ENCODE measurements at regions not wholly inside any gene's neighbourhood (a gene's known extent, or its start where the extent isn't known, plus 50 kb on each side); places are given as distances from the start of the nearest gene placed in this dataset.

DNA sequence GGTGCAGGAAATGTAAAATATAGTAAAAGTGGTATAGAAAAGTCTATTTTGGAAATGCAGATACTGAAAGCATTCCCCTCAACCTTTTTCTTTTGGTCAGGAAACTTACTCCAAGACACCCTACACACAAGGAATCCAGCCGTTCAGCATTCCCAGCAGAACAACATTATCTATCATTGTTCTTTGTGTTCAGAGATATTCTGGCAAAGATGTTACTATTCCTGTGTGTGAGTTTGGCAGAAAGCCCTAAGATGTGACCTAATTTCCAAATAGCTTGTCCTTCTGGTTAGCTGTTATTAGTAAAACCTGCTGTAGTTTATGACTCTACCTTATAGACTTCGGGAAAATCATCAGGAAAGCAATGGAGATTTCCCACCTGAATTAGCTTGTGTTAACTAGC, 78.1 kb upstream of the PELI1 start:
- no peak for DNase-seq

DNA sequence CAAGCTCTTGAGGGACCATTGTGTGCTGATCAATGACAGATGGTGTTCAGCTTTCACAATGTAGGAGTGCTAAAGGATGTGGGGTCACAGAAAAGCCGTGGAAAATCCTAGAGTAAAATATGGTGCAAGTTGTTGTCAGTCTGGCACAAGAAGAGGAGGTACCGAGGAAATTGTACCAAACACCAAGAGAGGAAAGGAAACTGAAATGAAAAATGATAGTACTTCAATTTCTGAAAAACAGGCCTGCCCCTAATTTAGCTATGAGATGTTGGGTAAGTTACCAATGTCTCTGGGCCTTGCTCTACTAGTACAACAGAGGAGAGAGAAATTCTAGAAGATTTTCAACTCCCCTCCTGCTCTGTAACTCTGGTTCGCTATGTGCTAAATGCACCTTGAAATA, 78.8 kb upstream of the PELI1 start:
- DNase-seq: no peak

DNA sequence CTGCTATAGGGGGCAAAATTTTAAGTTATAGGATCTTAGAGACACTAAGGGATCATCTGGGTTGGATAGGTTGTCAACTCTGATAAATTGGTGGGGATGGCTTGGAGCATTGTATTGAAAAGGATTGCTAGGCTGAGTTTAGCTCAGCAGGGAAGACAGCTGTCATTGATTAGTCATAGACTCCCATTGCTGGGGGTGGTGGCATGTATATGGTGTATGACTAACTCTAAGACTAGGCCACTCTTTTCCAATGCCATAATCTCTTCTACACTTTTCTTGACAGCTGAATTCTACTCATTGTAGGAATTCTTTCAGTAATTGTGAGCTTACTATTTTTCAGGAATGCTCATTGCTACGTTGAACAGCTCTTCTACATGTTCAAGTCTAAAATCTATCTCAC, 81.3 kb upstream of the PELI1 start:
- DNase-seq: peak in 1 of 2 experiments; percentile 39

DNA sequence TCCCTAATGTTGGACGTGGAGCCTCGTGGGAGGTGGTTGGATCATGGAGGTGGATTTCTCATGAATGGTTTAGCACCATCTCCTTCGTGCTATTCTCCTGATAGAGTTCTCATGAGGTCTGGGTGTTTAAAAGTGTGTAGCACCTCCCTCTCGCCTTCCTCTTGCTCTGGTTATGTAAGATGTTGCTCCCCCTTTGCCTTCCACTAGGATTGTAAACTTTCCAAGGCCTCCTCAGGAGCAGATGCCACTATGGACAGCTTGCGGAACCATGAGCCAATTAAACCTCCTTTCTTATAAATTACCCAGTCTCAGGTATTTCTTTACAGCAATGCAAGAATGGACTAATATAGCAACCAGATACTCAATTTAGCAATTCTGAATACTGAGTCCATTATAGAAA, 82.4 kb upstream of the PELI1 start:
- DNase-seq: no peak

DNA sequence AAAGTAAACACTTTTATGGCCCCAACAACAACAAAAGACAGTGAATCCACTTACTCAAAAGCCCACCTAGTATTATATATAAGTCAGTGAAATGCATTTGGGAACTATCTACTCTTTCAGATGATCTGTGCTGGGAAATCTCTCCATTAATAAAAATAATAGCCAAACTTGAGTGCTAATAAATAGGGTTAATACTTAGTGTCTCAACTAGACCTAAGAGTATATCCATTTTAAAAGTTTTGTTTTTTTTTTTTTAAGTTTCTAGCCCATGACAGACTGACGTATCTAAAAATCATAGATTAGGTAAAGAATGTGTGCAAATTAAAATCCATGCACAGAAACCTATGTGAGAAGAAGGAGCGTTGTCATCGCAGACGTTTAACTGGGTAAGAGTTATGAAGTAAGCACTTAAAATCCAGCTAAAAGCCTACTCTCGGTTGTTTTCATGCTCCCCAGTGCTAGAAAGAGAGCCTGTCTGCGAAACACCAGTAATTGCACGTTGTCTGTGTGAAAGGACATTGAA, 83.4 kb upstream of the PELI1 start:
- DNase-seq: no peak

DNA sequence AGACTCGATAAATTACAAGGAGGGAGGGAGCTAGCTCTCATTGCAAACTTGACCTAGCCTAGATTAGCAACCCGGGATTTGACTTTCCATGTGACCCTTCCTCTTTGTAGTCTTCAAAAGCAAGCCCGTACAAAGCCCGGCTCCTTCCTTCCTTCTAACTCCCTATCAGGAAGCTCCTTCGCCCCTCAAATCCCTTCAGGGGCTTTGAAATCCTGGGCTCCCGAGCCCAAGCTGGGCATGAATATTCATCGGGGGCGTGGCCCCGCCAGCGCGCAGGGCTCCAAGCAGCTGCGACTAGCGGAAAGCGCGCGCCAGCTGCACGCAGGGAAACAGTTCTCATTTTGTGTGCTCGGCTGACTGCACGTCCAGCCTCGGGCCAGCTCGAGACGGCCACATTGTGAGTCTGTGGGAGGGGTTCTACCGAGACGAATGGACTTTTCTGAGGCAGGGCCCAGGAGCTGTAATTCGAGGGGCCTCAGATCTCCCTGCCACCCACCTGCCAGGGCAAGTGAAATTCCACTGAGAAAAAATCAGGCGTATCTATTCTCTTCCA, 84.0 kb upstream of the PELI1 start:
- DNase-seq: peak; percentile 51 to 63

DNA sequence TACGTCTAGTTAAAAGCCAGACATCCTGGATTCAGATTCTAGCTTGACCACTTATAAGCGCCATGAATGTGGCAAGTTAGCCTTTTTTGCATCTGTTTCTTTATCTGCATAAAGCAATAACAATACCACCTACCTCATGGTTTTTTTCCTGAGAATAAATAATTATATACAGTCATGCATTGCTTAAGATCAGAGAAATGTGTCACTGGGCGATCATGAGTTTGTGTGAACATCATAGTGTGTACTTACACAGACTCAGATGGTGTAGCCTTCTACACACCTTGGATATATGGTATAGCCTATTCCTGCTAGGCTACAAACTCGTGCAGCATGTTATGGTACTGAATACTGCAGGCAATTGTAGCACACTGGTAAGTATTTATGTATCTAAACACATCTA, 84.7 kb upstream of the PELI1 start:
- no peak for DNase-seq

DNA sequence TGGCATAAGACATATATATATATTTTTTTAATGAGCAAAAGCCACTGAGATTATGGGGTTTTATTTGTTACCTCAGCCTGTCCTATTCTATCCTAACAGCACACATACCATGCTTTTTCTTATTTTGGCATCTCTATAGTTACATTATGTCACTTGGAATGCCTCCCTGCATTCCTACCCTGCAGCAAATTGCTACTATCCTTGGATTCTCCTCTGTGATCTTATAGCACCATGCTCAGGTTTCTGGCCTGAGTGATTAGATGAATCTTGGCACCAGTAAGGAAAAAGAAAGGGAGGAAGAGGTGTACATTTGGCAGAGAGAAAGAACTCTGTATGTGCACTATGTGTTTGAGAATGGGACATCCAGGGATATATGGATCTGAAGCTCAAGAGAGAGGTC, 86.3 kb upstream of the PELI1 start:
- DNase-seq: no peak

DNA sequence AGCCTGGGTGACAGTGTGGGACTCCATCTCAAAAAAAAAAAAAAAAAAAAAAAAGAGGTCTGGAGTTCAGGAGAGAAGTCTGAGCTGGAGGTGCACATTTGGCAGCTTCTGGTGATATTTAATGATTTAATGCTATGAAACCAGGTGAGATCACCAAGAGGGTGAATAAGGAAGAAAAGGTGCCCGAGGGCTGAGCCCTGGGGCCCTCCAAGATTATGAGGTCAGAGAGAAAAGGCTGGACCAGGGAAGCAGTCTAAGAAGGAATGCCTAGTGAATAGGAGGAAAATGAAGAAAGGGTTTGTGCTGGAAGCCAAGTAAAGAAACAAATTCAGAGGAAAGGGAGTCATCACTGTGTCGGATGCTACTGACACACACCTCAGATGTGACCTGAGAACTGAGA, 88.0 kb upstream of the PELI1 start:
- DNase-seq: no peak

DNA sequence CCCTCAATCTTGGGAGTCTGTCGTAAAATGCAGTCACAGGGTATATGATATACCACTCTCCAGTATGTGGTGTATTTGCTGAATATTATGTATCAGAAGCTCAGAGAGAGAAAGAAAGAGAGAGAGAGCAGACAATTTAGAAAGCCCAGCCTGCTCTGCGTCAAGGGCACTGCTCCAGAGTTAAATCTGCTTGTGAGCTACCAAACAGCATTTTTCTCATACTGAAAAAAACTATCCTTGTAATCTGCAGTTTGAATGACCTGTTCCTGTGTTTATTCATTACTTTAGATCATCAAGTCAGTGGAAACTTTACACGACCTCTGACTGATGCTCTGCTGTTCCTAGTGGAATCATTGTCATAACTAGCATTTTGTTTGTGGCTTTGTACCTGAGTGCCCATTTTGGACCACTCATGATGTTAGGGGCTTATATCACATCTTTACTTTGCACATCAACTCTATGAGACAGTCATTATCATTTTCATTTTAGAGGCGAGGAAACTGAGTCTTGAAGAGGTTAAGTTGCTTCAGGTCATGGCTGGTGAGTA, 89.2 kb upstream of the PELI1 start:
- no peak for DNase-seq

DNA sequence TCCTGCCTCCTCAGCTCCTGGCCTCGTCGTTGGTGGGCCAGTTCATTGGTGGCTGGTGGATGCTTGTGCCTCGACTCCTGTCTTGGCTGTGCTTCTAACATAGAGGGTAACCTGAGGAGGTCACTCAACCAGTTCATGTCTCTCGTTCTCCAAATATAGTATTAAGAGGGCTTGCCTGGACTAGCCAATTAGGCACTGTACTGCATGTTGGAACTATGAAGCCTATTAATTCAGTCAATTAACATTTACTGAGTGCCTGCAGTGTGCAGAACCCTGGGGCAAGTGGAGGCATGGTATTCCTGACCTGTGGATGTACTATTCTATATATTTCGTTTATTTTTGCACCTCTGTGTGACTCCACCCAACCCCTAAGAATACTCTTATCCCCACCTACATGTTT, 89.9 kb upstream of the PELI1 start:
- DNase-seq: no peak

DNA sequence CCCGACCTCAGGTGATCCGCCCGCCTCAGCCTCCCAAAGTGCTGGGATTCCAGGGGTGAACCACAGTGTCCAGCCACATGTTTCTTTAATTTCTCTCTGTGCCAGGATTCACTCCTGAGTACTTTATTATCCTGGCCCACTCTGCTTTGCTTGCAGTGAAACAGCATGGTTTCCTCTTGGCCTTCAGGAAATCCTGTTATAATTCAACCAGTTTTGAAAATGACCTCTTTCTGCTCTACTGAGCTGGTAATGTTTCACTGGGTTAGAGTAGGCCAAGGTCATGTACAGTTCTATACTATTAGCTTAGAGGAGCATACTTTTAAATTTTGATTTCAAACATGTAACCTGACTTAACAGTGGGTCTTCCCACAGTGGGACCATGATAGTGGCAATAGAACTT, 90.6 kb upstream of the PELI1 start:
- DNase-seq: no peak

DNA sequence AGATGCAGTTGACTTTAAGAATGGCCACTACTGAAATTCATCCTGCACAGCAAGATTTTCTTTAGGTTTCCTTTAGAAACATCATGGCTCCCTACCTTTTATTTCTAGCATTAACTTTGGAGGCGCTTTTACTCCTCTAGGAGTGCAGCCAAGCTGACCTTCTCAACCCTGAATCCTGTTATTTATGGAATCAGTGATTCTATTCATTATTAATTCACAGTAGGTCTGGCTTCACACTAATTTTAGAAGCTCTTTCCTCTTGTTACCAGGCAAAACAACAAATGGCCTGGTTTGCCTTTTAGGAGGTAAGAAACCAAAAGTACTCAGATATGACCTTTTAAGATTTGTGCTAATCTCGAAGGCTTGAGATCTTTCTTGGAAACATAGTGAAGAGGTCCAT, 93.0 kb upstream of the PELI1 start:
- no peak for DNase-seq

DNA sequence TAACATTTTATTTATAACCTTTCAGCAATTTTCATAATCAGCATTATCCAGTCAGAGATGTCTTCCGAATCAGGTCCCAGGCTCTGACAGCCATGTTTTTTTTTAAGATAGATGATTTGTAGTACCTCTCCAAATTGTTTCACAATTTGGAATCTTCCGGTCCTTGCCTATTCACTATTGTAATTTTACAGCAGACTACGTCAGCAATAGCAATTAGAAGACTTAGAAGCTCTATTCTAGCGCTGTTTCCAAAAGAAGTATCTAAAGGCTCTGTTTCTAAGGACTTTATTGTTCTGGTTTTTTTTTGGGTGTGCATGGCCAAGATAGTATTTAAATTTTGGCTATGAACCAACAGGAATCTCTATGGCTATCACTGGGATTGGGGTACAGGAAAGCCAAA, 94.6 kb upstream of the PELI1 start:
- no peak for DNase-seq

DNA sequence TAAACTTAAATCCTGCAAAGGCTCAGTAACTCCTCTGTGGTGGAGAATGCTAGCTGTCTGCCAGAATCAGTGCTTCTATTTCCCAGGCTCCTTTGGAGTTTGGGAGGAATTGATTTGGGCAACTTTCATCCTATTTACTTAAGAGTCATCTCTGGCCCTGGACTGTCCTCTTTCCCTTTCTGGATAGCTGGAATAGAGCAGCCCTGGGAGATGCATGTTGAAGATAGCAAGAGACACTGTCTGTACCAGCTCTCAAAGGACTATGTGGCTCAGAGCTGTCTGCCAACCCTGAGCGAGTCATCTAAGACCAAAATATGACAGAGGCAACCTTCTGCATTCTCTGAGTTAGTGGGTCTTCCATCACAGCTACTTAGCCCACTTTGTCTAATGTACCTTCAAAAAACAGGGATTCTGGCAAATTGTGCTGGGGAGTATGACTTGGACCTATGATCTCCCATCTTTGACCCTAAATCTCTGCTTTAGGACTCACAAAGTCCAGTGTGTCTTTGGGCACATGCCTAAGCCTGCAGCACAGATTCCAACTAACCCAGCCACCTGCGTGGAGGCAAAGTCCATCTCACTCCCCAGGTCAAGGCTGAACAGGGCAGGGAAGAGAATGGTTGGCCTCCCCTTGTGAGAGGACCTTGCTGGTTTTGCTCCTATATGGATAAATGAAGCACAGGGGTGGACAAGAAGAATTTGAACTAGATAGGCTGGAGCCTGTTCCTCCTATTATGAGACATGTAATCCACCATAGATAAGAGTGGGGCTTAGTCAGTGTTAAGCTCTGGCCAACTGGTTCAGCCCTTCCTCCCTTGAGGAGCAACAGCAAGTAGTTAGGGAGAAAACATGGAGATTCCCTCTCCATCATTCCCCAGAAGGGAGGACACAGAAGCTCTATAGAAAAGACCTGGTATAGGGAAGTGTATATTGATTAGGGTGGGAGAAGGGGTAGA, 99.1 kb upstream of the PELI1 start:
- no peak for DNase-seq

DNA sequence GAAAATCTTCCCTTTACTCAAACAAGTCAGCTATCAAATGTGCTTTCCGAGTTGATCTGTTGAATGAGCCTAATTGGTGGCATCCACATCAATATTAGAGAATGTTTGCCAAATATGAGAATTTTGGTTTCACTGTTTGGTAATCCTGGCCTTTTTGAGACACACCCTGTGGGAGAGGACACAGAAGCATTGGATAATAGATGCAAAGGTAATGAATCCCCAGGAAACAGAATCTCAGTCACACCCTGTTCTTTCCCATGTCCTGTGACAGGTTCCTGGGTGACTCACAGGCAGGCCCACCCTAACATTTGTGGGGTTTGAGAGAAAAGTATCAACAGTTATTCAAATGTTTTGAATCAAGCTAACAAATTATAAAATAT, 99.8 kb upstream of the PELI1 start:
- DNase-seq: no peak

DNA sequence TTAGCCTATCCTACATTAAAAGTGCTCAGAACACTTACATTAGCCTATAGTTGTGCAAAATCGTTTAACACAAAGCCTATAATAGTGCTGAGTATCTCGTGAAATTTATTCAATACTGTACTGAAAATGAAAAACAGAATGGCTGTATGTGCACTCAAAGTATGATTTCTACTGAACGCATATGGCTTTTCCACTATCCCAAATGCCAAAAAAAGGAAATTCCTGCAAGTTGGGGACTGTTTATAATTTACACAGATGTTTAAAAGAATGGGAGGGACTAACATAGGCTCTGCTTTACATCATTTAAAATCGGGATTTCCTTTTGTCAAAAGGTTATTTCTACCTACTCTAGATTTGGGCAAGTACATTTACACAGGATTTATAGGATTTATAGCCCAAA, 101.4 kb upstream of the PELI1 start:
- no peak for DNase-seq

DNA sequence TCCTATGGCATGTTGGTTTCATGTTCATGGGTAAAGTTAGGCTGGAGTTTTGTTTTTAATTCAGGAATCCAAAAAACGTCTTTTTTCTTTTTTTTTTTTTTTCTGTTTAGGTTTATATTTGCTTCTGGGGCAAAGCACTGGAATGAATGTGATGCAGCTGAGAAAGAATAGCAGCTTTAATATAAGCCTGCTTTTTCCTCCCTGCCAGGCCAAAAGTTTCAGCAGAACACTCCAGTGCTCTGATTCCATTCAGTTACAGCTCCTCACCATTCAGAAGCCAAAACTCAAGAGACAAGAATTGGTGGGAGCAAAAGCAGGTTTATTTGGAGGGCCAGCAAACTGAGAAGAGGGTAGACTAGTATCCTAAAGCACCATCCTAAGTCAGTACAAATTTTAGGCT, 102.7 kb upstream of the PELI1 start:
- no peak for DNase-seq

DNA sequence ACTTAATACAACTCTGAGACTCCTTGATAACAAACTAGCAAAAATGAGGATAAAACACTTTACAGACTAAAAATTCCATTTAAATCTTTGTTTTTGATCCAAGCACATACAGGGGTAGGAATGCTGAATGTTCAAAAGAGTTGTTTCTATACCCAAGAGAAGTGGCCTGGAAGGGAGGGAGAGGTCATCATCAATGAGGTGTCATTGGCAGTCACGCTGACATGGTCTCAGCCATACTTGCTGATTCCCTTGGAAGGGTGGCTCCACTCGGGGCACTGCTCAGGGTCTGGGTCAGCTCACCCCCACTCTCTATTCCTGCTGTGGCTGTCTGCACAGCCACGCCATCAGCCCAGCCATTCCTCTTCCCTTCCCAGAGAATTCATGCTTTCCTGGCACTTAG, 105.2 kb upstream of the PELI1 start:
- DNase-seq: no peak

DNA sequence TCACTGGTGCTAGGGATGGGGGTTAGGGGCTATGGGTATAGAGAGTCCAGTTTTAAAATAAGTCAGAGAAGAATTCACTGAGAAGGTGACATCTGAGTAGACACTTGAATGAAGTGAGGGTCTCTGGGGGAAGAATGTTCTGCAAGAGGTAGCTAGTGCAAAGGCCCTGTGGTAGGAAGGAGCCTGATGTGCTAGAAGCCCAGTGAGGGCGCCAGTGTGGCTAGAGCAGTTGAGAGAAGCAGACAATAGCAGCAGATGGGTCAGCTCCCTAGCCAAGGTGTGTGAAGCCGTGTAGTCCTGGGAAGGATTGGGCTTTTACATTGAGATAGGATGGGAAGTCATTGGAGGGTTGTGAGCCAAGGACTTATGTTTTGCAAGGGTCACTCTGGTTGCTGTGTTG, 105.8 kb upstream of the PELI1 start:
- DNase-seq: no peak

DNA sequence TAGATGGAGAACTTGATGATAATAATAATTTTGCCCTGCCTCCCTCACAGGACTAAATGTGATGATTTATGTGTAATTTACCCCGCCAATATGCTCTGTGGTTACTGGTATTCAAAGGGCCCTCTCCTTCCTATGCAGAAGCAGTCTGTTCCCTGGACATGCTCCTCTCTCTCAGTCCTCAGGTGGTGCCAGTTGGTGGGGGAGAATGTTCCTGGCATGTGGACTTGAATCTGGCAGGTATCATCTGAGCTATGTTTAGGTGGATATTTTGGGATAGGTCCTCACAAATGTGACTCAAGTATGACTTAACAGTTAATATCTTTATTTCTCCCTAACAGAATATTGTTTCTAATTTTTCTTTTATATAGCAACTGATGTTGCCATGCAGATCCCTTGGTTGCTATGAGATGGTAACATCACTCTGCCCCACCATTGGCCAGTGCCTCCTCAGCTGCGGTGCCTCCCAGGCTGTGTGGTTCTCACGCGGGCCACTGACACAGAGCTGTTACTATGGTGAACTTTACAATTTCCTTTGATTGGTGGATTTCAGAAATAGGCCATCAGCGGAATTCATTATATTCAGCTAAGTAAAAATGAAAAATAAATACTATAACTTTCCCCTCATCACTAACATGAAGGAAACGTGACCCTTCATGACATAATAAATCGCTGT, 106.7 kb upstream of the PELI1 start:
- DNase-seq: no peak

DNA sequence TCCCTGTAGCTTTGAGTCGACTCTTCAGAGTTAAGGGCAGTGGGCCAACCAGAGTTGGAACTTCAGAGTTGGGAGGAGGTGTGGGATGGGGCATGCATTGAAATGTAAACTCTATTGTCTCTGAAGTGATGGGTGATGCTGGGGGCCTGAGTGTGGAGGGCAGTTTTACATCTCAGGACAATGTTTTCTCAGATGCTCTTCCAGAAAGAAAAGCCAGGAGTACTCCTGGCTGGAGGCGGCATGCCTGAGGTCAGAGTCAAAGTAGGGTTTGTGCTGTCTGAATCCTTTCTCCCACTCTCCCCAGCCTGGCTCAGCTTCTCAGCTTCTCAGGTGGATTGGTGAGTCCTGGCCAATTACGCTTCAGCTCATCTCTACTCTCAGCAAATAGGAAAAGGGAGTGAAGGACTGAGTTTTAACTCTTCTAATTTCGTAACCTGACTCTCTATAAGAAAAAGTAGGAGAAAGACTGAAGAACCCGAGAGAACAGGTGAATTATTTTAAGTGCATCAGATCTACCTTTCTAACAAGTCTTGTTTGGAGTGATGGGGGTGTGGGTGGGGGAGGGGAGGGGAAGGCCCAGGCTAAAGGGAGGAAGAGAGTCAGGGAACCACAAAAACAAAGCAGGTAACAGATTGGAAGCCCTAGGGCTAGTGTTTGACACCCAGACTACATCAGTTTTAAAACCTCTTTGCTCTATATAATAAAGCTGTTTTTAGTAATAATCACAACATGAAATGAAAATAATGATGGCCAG, 107.5 kb upstream of the PELI1 start:
- no peak for DNase-seq

Measured in stimulated activated CD4-positive, alpha-beta T cell treated with anti-CD3 and anti-CD28 coated beads, Interleukin-4, amount 100 ng/mL, for 4 hours (primary cell).